Kasumi-1 (cell line): ENCODE measurements at regions not wholly inside any gene's neighbourhood (a gene's known extent, or its start where the extent isn't known, plus 50 kb on each side); places are given as distances from the start of the nearest gene placed in this dataset.

ENCODE experiments used
- DNase-seq, 2 experiments: peaks; one replicate each; lab custom pipeline; 2025; lab: John Stamatoyannopoulos, UW

DNA sequence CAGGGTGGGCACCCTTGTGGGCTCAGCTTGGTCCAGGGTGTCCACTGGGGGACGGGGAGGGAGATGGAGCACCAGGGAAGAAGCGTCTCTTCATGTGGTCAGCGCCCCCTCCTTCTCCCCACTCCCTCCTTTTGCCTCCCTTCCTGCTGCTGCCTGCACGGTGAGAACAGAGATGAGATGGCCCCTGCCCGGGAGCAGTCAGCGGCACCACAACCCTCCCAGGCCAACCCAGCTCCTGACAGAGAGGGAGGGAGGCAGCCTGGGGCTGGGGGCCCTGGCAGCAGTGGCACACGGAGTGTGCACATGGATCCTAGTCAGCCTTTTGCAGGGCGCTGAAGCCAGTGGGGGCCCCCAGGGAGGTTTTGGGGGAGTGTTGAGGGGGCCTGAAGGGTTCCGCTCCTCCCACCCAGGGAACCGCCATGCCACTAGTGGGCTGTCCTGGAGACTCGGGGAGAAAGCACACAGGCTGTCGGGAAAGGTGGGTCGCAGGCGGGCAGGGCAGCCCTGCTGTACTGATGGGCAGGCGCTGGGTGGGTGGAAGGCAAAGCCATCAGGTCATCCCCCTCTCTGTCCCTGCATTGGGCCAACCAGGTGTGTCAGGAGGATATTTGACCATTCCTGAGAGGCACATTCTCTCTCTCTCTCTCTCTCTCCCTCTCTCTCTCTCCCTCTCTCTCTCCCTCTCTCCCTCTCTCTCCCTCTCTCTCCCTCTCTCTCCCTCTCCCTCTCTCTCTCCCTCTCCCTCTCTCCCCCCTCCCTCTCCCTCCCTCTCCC, 94.3 kb upstream of the BHLHE23 start:
- no peak for DNase-seq

DNA sequence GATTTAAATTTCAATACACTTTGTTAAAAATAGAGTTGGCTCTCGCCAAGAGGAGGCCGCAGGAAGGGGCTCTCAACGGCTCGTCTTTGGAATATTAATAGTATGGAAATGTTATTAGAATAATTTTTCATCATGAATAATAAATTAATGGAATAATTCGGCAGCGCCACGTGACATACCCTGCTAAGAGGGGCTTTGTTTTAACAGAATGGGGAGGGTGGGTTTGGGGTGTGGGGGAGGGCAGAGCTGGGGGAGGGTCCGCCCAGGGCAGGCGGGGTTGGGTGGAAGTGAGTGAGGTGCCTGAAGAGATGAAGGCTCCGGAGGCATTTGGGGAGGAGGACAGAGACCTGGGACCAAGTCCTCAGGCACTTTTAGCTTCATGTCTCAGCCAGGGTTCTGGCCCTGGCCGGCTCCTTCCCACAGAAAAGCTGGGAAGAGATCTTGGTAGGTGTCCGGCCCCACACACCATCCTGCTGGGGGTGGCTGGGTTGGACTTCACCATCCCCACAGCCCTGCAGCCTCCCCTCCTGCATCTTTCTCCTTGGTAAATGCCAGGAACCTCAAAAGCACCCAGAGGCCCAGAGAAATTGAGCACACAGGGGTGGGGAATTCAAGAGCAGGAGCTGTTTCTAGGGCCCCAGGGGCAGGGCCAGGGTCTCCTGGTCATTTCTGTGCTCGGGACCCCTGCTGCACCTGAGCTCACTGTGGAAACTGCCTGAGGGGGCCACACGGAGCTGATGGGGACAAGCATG, 93.6 kb upstream of the BHLHE23 start:
- DNase-seq, result no peak

DNA sequence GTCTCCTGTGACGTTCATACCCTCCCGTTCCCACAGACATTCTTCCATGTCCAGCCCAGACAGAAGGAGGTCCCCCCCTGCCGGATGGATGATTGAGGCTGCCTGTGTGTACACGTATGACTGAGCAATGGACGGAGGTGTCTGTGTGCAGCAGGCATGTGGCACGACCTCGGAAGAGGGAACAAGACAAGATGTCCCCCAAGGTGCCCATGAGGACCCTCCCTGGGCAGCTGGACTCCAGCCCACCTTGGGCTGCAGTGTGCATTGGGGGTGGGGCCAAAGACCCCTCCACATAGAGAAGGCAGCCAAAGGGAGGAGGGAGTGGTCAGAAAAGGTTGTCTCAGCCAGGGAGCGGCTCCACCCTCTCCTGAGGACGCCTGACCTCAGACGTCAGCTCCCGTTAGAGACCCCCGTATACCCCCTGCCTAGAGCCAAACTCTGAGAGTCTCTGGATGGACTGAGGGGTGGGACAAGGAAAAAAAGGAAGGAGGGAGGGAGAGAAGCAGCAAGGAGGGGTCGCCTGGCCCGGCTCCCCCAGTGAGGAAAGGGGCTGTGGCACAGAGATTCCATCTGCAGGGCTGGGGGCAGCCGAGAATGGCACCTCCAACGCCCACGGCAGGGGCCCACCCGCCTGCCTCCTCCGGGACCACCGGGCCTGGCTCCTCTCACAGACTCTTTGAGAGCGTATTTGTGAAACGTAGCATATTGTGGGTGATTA, 92.9 kb upstream of the BHLHE23 start:
- DNase-seq, result no peak

DNA sequence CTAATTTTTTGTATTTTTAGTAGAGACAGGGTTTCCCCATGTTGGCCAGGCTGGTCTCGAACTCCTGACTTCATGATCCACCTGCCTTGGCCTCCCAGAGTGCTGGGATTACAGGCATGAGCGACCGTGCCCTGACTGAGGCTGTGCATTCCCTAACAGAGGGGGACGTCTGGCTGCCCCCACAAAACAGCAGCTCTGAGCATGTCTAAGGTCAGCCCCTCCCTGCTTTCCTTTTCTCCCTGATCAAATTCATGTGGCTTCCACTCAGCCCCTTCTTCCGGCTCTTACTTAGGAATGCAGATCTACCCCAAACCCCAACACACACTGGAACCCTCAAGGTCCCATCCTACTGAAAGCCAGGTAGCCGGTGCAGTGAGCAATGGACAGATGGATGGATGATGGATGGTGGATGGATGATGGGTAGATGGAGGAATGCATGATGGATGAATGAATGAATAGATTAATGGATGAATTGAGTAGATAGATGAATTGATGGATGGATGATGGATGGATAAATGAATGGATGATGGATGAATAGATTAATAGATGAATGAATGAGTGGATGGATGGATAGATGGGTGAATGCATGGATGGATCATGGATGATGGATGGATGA, 91.5 kb upstream of the BHLHE23 start:
- no peak for DNase-seq

DNA sequence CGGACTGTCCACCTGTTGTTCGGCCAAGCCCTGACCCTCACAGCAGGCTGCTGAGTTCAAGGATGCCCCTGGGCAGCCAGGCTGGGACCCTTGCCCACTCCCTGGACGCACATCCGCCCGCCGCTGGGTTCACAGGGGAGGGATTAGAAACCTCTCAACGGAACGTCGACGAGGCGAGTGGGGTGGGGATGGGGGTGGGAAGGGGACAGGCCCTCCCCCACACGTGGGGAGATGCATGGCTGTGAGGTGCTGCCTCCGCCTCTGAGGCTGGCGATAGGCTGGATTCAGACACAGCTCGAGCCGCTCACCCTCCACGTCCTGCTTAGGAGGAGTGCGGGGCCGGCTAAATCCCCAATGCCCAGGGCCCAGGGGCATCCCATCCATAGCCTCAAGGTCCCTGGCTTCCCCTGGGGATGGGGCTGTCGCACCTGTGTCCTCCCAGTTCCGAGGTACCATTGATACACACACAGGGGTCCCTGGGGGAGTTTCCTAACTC, 90.6 kb upstream of the BHLHE23 start:
- DNase-seq, result no peak

DNA sequence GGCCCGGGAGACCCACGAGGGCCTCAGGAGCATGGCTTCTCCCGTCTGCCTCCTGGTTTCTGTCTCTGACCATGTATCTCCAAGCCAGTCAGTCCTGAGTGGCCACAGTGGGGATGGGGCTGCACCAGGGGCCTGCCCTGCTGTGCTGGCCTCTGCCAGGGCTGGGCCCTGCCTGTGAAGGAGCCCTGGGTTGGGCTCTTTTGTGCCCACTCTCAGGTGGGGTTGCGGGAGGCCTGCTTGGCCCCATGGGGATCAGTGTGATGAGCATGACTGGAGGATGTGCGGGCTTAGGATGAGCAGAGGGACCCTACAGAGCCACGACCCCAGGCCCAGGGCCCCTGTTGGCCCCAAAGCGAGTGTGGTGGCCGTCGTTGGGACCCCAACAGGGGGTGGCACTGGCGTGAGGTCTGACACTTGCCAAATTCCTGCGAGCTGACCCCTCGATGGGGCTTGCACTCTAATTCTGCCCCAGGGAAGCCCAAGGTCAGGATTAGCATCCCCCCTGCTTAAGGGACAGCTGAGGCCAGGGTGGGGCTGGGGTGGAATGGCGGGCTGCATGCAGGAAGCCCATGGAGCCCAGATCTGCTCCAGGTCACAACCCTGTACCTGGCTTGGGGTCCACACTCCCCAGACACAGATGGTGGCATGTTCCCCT, 90.0 kb upstream of the BHLHE23 start:
- DNase-seq, result no peak

DNA sequence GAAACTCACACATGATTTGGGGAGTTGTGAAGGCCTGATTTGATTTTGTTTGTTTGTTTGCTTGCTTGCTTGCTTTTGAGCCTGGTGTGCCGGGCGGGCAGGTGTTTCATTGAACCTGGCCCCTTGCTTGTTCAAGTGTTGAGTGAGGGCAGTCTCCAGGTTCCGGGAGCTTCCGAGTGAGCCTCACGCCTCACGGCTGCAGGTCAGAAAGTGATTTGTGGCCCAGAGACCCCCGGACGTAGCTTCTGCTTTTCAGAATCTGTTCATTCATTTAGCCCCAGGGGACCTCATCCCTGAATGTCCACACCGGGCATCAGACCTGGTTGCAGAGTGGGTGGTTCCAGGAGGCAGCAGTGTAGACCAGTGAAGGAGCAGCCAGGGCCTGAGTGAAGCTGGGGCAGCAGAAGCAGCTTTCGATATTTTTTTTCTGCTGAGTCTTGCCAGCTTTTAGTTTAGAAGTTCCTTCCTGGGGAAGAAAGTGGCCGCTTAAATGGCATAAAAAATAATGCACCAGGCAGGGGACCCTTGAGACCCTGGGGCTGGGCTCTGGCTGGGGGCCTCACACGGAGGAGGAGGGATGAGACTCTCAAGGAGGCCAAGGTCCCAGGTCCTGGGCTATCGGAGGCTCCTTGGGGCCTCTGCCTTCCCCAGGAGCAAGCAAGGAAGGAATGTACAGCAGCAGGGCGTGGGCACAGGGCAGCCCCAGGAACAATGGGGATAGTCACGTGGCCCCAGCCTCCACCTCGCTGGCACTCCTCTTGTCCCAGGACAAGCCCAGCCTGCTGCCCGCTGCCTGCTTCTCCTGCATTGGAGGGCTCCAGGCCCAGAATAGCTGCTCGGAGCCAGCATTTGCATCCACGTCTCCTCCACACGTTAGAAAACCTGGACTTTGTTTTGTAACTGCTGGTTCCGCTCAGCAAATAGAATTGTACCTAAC, 89.2 kb upstream of the BHLHE23 start:
- DNase-seq, result no peak

DNA sequence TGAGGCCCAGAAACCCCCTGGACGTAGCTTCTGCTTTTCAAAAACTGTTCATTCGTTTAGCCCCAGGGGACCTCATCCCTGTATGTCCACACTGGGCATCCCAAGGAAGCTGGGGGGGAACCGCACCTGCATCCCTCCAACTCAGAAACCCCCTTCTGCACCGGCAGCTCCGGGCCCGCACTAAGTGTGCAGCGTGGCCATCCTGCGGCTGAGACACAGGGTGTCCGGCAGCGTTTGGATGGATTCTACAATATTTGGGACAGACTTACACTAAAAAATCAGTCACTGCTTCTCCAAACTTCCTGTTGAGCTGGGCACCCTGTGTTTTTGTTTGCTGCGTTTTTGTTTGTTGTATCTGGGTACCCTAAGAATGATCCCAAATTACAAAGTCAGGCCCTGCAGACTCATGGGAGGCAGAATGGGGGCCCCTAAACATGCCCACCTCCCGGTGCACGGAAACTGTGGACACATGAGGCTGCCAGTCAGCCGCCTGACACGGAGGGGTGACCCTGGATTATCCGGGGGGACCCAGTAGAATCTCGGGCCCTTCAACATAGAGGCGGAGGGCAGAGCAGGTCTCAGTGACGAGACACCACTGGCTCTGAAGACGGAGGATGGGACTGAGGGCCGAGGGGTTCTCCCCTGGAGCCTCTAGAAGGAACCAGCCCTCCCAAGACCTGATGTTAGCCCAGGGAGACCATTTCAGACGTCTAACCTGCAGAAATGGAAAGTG, 88.2 kb upstream of the BHLHE23 start:
- no peak for DNase-seq

DNA sequence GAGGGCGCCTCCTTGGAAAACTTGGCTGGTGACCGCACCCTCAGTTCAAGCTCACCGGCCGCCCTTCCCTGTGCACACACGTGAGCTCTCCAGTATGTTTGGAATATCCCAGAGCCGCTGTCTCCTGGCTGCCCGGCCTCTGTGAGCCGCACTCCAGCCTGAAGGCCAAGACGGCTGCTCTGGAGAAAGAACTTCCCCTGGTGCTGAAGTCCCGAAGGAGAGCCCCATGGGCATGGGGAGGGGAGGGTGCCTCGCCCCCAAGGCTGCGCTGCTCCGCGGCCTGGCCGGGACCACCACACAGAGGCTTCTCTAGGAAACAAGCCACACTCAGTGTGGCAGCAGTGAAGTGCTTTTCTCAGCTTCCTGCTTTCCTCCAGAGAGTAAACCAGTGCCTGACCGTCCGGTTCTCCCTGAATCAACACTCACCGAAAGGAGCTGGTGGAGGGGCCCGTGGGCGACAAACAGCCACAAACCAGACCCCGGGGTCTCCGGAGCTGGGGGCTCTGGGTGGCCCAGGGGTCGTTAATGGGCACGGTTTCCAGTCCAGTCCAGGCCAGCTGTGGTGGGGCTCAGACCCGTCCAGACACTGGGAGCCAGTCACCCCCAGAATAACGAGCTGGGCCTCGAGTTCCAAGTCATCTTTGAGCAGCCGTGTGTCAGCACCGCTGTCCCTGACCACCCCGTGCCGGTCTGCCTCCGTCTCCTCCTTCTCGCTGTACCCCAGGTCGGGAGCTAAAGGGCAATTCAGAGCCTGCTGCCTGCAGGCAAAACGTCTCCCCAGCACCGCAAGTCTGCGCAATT, 87.4 kb upstream of the BHLHE23 start:
- DNase-seq, result no peak

DNA sequence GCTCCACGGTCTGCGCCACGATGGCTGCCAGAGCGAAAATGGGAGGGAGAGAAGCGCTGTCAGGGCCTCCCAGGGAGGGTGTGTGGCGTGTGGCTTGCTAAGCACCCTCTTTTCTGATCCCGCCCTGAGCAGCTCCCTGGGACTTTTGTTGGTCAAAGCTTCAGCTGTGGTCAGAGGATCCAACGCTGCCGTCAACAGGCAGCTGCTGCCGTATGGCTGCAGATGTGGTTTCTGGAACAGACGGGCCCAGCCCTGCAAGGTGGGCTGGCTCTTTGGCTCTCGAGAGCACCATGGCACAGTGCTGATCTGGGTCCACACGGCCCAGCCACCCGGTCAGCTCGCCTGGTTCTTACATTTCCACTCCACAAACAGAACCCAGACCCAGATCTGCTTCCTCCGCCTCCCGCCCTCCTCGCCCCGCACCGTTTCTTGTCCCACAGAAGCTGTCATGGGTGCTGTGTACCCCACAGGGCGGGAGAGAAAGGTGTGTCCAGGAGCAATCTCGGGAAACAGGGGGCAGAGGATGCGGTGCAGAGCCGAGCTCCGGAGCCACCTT, 86.0 kb upstream of the BHLHE23 start:
- no peak for DNase-seq

DNA sequence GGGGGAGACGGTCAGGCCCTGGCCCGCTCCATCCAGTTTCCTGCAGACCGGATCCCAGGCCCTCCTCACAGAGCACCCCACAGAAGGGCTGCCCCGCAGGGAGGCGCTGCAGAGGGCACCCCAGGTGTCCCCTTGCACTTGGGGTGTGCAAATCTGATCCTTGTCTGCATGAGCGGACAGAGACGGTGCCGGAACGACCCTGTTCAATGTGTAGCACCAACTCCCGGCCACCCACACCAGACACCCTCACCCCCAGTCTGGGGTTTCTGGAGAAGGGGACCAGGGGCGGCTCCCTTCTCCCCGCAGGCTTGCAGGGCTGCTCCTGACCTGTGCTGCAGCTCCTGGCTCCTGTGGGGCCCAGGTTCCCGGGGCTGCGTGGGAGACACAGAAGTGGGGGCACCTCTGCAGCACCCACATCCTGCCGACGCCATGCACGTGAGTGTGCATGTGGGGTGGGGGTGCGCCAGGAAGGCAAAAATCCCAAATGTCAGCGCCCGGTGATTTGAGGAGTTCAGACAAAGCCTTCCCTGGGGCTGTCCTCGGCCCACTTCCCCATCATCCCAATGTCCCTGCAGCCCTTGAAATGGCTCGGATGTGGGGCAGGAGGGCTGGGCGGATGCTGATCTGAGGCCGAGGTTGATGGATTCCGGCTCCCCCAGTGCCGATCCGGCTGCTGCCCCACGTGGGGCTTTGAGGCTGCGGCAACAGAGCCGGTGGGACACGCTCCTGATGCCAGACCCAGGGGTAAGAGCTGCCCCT, 85.3 kb upstream of the BHLHE23 start:
- DNase-seq, result no peak

DNA sequence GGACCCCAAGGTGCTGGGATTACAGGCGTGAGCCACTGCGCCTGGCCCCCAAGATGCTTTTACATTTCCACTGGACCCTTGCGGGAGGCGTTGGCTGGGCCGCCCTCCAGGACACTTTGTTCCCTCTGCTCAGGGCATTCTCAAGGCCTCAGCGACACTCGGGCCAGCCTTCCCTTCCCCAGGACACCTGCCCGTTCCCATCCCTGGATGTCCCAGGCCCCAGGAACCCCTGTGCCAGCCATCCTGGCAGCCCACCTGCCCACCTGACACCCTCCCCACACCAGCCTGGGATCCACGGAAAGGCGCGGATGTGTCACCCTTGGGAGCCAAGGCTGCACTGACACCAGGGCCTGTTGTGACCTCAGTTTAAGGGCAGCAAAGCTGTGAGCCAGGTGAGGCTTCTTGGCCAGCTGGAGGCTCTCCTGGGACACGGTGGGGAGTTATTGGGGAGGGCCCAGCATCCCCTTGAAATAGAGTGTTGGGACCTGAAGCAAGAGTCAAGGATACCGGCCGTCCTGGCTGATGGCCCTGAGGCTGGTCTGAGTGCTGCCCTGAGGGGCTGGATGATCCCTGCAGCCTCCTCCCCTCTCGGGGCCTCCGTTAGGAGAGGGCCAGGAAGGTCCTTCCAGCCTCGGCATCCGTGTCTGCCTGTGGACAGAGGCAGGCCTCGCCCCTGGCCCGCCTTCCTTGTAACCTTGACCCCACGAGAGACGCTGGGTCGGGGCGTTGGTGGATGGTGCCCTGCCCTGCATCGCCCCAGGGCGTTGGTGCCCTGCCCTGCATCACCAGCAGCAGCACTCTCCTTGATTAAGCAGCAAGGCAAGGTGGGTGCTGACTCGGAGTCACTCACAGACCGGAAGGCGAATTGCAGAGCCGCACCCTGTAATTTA, 84.2 kb upstream of the BHLHE23 start:
- DNase-seq, result no peak

DNA sequence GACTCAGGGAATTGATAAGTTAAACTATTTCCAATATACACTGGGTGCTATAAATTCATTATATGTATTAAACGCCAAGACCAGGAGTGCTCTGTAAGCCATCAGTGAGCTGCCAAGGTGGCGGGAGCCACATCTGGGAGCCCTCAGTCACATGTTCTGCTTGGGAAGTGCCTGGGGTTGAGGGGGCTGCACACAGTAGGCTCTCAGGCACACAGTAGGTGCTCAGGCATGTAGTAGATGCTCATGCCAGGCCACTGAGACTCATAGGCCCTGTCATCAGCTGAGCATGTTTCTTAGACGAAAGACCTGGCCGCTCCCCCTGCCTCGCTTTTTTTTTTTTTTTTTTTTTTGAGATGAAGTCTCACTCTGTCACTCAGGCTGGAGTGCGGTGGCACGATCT, 83.3 kb upstream of the BHLHE23 start:
- DNase-seq, result no peak

DNA sequence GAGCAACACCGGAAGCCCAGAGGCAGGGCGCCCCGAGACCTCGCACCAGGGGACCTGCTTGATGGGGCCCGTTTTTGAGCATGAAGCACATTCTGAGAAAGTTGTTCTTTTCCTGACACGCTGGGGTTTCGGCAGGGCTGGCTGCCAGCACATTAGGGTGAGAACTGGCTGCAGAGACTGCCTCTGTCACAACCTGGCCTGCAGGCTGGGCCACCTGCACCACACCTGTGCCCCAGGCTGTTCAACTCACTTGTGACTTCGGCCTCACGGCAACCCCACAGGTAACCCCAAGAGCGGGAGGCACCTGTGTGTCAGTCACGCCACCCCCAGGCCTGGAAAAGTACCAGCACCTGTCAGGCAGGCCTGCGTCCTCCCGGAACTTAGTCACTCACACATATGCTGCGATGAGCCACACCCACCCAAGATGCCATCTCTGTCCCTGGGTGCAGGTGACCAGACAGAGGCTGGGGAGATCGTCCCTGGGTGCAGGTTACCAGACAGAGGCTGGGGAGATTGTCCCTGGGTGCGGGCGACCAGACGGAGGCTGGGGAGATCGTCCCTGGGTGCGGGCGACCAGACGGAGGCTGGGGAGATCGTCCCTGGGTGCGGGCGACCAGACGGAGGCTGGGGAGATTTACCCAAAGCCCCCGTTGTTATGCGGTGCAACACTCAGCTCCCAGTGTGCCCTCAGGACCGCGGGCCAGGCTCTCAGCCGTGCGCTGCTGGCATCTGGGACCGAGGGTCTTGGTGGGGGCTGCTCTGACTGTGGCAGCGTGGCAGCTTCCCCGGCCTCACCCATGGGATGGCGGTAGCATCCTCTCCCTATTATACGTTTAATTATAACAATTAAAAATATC, 82.5 kb upstream of the BHLHE23 start:
- no peak for DNase-seq

DNA sequence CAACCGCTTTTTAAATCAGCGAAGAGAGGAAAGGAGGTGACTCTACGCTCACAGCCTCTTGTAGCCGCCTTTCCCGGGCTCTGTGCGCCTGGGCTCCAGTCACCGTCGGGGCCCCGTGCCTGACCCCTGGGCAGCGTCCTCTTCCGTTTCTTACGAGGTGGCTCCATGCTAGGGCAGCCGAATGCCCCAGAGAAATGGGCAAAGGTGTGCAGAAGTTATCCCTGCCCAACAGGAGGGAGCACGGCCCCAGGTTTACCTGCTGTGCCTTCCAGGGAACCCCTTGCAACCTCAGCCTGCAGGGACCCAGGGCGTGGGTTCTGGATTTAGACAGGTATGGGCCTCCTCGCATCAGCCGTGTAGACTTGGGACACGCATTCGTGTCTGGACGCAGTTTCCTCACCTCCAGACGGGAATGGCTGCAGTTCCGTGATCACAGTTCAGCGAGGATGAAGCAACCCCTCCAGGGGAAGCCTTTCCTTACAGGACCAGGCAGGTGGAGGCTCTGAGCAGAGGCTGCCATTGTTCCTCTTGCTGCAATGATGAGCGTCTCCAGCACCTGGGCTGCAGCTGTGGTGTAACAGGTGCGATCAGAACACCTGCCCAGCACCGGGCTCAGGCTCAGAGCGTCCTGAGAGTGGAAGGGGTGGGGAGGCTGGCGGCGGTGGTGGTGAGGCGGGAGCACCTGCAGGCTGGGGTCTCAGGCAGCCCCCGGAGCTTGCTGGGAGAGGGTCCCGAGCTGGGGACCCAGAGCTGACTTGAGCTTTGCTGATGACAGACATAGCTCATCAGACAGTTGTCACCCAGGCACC, 81.3 kb upstream of the BHLHE23 start:
- no peak for DNase-seq
